HG03060 (cell line): ENCODE measurements at regions not wholly inside any gene's neighbourhood (a gene's known extent, or its start where the extent isn't known, plus 50 kb on each side); places are given as distances from the start of the nearest gene placed in this dataset.

Experiments
- ATAC-seq: cut with Tn5 transposase; IDR thresholded peaks from one replicate; pipeline ENCODE4 v1.9.1; 2021; ENCODE audit warnings: low read depth, moderate number of reproducible peaks; ENCODE audit not compliant: unreplicated experiment

GRCh38 chr13:80239116-80239515 is 101.8 kb downstream of the SPRY2 start:
- no peak for ATAC-seq

- no peak for ATAC-seq
Observed at GRCh38 chr13:80237646-80238045, 103.3 kb downstream of the SPRY2 start.

- ATAC-seq, result no peak
Observed at GRCh38 chr13:80235967-80236302, 105.0 kb downstream of the SPRY2 start.

- peak; percentile 83 for ATAC-seq
Observed at GRCh38 chr13:80235166-80235966, 105.6 kb downstream of the SPRY2 start.

GRCh38 chr13:80227645-80228044 is 113.3 kb downstream of the SPRY2 start:
- ATAC-seq, result no peak

- ATAC-seq, result no peak
Observed at GRCh38 chr13:80226645-80227044, 114.3 kb downstream of the SPRY2 start.

- no peak for ATAC-seq
Observed at GRCh38 chr13:80224468-80224867, 116.5 kb downstream of the SPRY2 start.

- no peak for ATAC-seq
Observed at GRCh38 chr13:80217614-80218456, 123.1 kb downstream of the SPRY2 start.

GRCh38 chr13:80215368-80215767 is 125.6 kb downstream of the SPRY2 start:
- no peak for ATAC-seq

GRCh38 chr13:80214521-80214991 is 126.4 kb downstream of the SPRY2 start:
- ATAC-seq, result no peak

GRCh38 chr13:80214050-80214449 is 126.9 kb downstream of the SPRY2 start:
- ATAC-seq, result no peak

- ATAC-seq, result no peak
Observed at GRCh38 chr13:80213201-80213600, 127.7 kb downstream of the SPRY2 start.

- no peak for ATAC-seq
Observed at GRCh38 chr13:80211566-80211965, 129.4 kb downstream of the SPRY2 start.

- ATAC-seq, result no peak
Observed at GRCh38 chr13:80204642-80205041, 136.3 kb downstream of the SPRY2 start.

- no peak for ATAC-seq
Observed at GRCh38 chr13:80203496-80203895, 137.4 kb downstream of the SPRY2 start.

GRCh38 chr13:80201694-80202468 is 139.0 kb downstream of the SPRY2 start:
- no peak for ATAC-seq

GRCh38 chr13:80199585-80200292 is 141.2 kb downstream of the SPRY2 start:
- ATAC-seq, result no peak

- no peak for ATAC-seq
Observed at GRCh38 chr13:80199067-80199466, 141.9 kb downstream of the SPRY2 start.

GRCh38 chr13:80196756-80197155 is 144.2 kb downstream of the SPRY2 start:
- ATAC-seq, result no peak

- no peak for ATAC-seq
Observed at GRCh38 chr13:80195649-80196048, 145.3 kb downstream of the SPRY2 start.
